IPS-20b (cell line): ENCODE measurements at regions not wholly inside any gene's neighbourhood (a gene's known extent, or its start where the extent isn't known, plus 50 kb on each side); places are given as distances from the start of the nearest gene placed in this dataset.

Source experiments
- H3K27ac ChIP-seq: one replicate; pipeline ENCODE4 v1.5.1; 2013; ENCODE audit warnings: low read length
- H3K27me3 ChIP-seq: 2 replicates; pipeline ENCODE4 v1.6.1; 2013; ENCODE audit warnings: mild to moderate bottlenecking, low read length, inconsistent platforms; ENCODE audit not compliant: insufficient read depth
- H3K36me3 ChIP-seq: 2 replicates; pipeline ENCODE4 v1.6.1; 2013; ENCODE audit warnings: low read depth, mild to moderate bottlenecking, inconsistent platforms, low read length, moderate library complexity; ENCODE audit not compliant: insufficient read depth
- H3K4me1 ChIP-seq: 2 replicates; pipeline ENCODE4 v1.6.1; 2013; ENCODE audit warnings: mild to moderate bottlenecking, control low read depth, inconsistent platforms, low read length, moderate library complexity; ENCODE audit not compliant: insufficient read depth
- H3K4me3 ChIP-seq: 2 replicates; pipeline ENCODE4 v1.5.1; 2013; ENCODE audit warnings: mild to moderate bottlenecking, low read length, inconsistent platforms
- H3K9ac ChIP-seq: 2 replicates; pipeline ENCODE4 v1.6.1; 2013; ENCODE audit warnings: low read depth, mild to moderate bottlenecking, inconsistent platforms, low read length, moderate library complexity
- H3K9me3 ChIP-seq: 2 replicates; pipeline ENCODE4 v1.6.1; 2013; ENCODE audit warnings: mild to moderate bottlenecking, low read depth, low read length, inconsistent platforms; ENCODE audit not compliant: insufficient read depth

GRCh38 chr3:176820764-176821163 is 376.5 kb downstream of the TBL1XR1 start:
- H3K27ac ChIP-seq: no peak overlapping the region
- H3K9ac ChIP-seq: no peak overlapping the region
- no peak overlapping the region for H3K4me3 ChIP-seq
- no peaks in the 10 kb centered on the region for H3K9me3 ChIP-seq
- no peaks in the 10 kb centered on the region for H3K36me3 ChIP-seq
- H3K4me1 ChIP-seq: no peaks in the 10 kb centered on the region
- H3K27me3 ChIP-seq: no peaks in the 10 kb centered on the region

GRCh38 chr3:176816937-176817336 is 380.3 kb downstream of the TBL1XR1 start:
- H3K27ac ChIP-seq: no peak overlapping the region
- no peaks in the 10 kb centered on the region for H3K4me1 ChIP-seq
- no peaks in the 10 kb centered on the region for H3K36me3 ChIP-seq
- no peak overlapping the region for H3K9ac ChIP-seq
- H3K4me3 ChIP-seq: no peak overlapping the region
- no peaks in the 10 kb centered on the region for H3K27me3 ChIP-seq
- no peaks in the 10 kb centered on the region for H3K9me3 ChIP-seq

GRCh38 chr3:176814285-176814684 is 383.0 kb downstream of the TBL1XR1 start:
- Histone ChIP-seq H3K36me3 (no peaks in the 10 kb centered on the region), H3K4me1 (peaks cover 2% of the 10 kb centered on the region; the same call in 1 of the 2 replicates), H3K27me3 (no peaks in the 10 kb centered on the region), H3K4me3 (no peak overlapping the region), H3K9ac (no peak overlapping the region), H3K9me3 (no peaks in the 10 kb centered on the region), H3K27ac (no peak overlapping the region)

- H3K9ac ChIP-seq: no peak overlapping the region
- no peak overlapping the region for H3K27ac ChIP-seq
- no peaks in the 10 kb centered on the region for H3K9me3 ChIP-seq
- peaks cover 2% of the 10 kb centered on the region; the same call in 1 of the 2 replicates for H3K4me1 ChIP-seq
- H3K27me3 ChIP-seq: no peaks in the 10 kb centered on the region
- H3K4me3 ChIP-seq: no peak overlapping the region
- no peaks in the 10 kb centered on the region for H3K36me3 ChIP-seq
These were observed 389.3 kb downstream of the TBL1XR1 start for GRCh38 chr3:176807938-176808337.

GRCh38 chr3:176799675-176800074 is 397.6 kb downstream of the TBL1XR1 start:
- no peak overlapping the region for H3K27ac ChIP-seq
- H3K4me3 ChIP-seq: no peak overlapping the region
- H3K27me3 ChIP-seq: no peaks in the 10 kb centered on the region
- peak overlapping the region; percentile 11; the same call in 1 of the 2 replicates for H3K9ac ChIP-seq
- peaks cover 24% of the 10 kb centered on the region for H3K4me1 ChIP-seq
- peaks cover 3% of the 10 kb centered on the region; the same call in 1 of the 2 replicates for H3K9me3 ChIP-seq
- no peaks in the 10 kb centered on the region for H3K36me3 ChIP-seq

- peaks cover 33% of the 10 kb centered on the region for H3K4me1 ChIP-seq
- no peak overlapping the region for H3K9ac ChIP-seq
- H3K27me3 ChIP-seq: no peaks in the 10 kb centered on the region
- no peak overlapping the region for H3K27ac ChIP-seq
- H3K4me3 ChIP-seq: no peak overlapping the region
- H3K36me3 ChIP-seq: no peaks in the 10 kb centered on the region
- peaks cover 3% of the 10 kb centered on the region; the same call in 1 of the 2 replicates for H3K9me3 ChIP-seq
These were observed 398.6 kb downstream of the TBL1XR1 start for GRCh38 chr3:176798680-176799079.

- Histone ChIP-seq H3K27ac (no peak overlapping the region), H3K9me3 (peaks cover 3% of the 10 kb centered on the region; the same call in 1 of the 2 replicates), H3K4me1 (peaks cover 33% of the 10 kb centered on the region), H3K4me3 (no peak overlapping the region), H3K27me3 (no peaks in the 10 kb centered on the region), H3K9ac (no peak overlapping the region), H3K36me3 (no peaks in the 10 kb centered on the region)
These were observed 400.9 kb downstream of the TBL1XR1 start for GRCh38 chr3:176796371-176796770.

GRCh38 chr3:176795891-176796290 is 401.4 kb downstream of the TBL1XR1 start:
- peaks cover 33% of the 10 kb centered on the region for H3K4me1 ChIP-seq
- H3K27me3 ChIP-seq: no peaks in the 10 kb centered on the region
- no peaks in the 10 kb centered on the region for H3K9me3 ChIP-seq
- H3K36me3 ChIP-seq: no peaks in the 10 kb centered on the region
- no peak overlapping the region for H3K27ac ChIP-seq
- H3K4me3 ChIP-seq: no peak overlapping the region
- H3K9ac ChIP-seq: no peak overlapping the region

GRCh38 chr3:176794406-176794805 is 402.9 kb downstream of the TBL1XR1 start:
- Histone ChIP-seq H3K9me3 (no peaks in the 10 kb centered on the region), H3K27me3 (no peaks in the 10 kb centered on the region), H3K9ac (no peak overlapping the region), H3K36me3 (no peaks in the 10 kb centered on the region), H3K27ac (no peak overlapping the region), H3K4me3 (0 out of 2 replicates have a peak overlapping the region, but pooled peaks have one; percentile 4), H3K4me1 (peaks cover 27% of the 10 kb centered on the region)

GRCh38 chr3:176789947-176790346 is 407.3 kb downstream of the TBL1XR1 start:
- Histone ChIP-seq H3K4me1 (peaks cover 11% of the 10 kb centered on the region; the same call in 1 of the 2 replicates), H3K4me3 (no peak overlapping the region), H3K27ac (no peak overlapping the region), H3K9me3 (no peaks in the 10 kb centered on the region), H3K27me3 (no peaks in the 10 kb centered on the region), H3K36me3 (no peaks in the 10 kb centered on the region), H3K9ac (no peak overlapping the region)

GRCh38 chr3:176789281-176789705 is 408.0 kb downstream of the TBL1XR1 start:
- Histone ChIP-seq H3K4me3 (no peak overlapping the region), H3K27ac (no peak overlapping the region)

GRCh38 chr3:176787506-176787905 is 409.8 kb downstream of the TBL1XR1 start:
- no peak overlapping the region for H3K4me3 ChIP-seq

More at GRCh38 chr3:176789281-176789705, 408.0 kb downstream of the TBL1XR1 start:
- Histone ChIP-seq H3K27me3 (no peaks in the 10 kb centered on the region), H3K36me3 (no peaks in the 10 kb centered on the region), H3K9ac (no peak overlapping the region), H3K9me3 (no peaks in the 10 kb centered on the region), H3K4me1 (peaks cover 5% of the 10 kb centered on the region; the same call in 1 of the 2 replicates)

More at GRCh38 chr3:176787506-176787905, 409.8 kb downstream of the TBL1XR1 start:
- H3K9ac ChIP-seq: no peak overlapping the region
- no peaks in the 10 kb centered on the region for H3K36me3 ChIP-seq
- no peaks in the 10 kb centered on the region for H3K27me3 ChIP-seq
- no peak overlapping the region for H3K27ac ChIP-seq
- no peaks in the 10 kb centered on the region for H3K4me1 ChIP-seq
- H3K9me3 ChIP-seq: no peaks in the 10 kb centered on the region
